Parathyroid adenoma (tissue), 2 donors: ENCODE measurements at regions not wholly inside any gene's neighbourhood (a gene's known extent, or its start where the extent isn't known, plus 50 kb on each side); places are given as distances from the start of the nearest gene placed in this dataset.
"Not testable (repeated sequence)": the region's sequence is repeated elsewhere in the genome, so short reads cannot be mapped to it uniquely, and the experiment has no call there.

ENCODE experiments used
- H2AFZ ChIP-seq: fragments of 300-600 bp; sonication (generic); one replicate; pipeline ENCODE4 v1.7.0; 2017; ENCODE audit warnings: antibody characterized with exemption, mild to moderate bottlenecking
- H3K27ac ChIP-seq: fragments of 300-600 bp; sonication (generic); one replicate; pipeline ENCODE4 v1.7.0; 2017
- H3K27me3 ChIP-seq: fragments of 300-600 bp; sonication (generic); one replicate; pipeline ENCODE4 v1.7.0; 2017; ENCODE audit warnings: low read length; ENCODE audit not compliant: control insufficient read depth, insufficient read depth
- H3K36me3 ChIP-seq: fragments of 300-600 bp; sonication (generic); one replicate; pipeline ENCODE4 v1.7.0; 2017; ENCODE audit warnings: low read length; ENCODE audit not compliant: control insufficient read depth, insufficient read depth
- H3K4me1 ChIP-seq: fragments of 300-600 bp; sonication (generic); one replicate; pipeline ENCODE4 v1.7.0; 2017; ENCODE audit warnings: control low read depth
- H3K4me2 ChIP-seq: fragments of 300-600 bp; sonication (generic); one replicate; pipeline ENCODE4 v1.7.0; 2017; ENCODE audit warnings: low read length
- H3K4me3 ChIP-seq: fragments of 300-600 bp; sonication (generic); one replicate; pipeline ENCODE4 v1.7.0; 2017; ENCODE audit warnings: low read depth, low read length
- H3K79me2 ChIP-seq: fragments of 300-600 bp; sonication (generic); one replicate; pipeline ENCODE4 v1.7.0; 2017; ENCODE audit warnings: control low read depth
- H3K9ac ChIP-seq: fragments of 300-600 bp; sonication (generic); one replicate; pipeline ENCODE4 v1.7.0; 2017; ENCODE audit warnings: mild to moderate bottlenecking
- H3K9me3 ChIP-seq: fragments of 300-600 bp; sonication (generic); one replicate; pipeline ENCODE4 v1.7.0; 2017; ENCODE audit warnings: low read length; ENCODE audit not compliant: control insufficient read depth
- CTCF ChIP-seq: fragments of 300-600 bp; sonication (generic); IDR thresholded peaks from one replicate; pipeline ENCODE4 v1.7.0; 2017; ENCODE audit warnings: antibody characterized with exemption, mild to moderate bottlenecking
- donor health status: primary hyperparathyroidism.

DNA sequence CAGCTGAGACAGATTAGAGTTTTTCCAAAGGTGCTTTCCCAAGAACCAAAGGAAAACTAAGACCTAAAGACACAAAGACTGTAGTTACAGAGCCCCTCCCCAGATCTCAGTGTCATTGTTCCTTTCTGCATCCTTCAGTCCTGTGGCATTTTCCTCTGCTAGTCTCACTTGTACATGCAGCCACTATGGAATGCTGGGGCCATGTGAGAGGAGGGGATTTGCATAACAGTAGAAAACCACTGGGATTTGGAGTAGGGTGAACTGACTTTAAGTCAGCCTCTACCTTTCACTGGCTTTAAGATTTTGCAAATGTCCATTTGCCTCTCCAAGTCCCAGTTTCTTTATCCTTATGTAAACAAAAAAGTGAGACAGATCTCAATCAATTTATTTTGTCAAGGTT, 119.4 kb upstream of the F3 start:
- Histone ChIP-seq H3K27ac (no peak overlapping the region), H3K9me3 (no peaks in the 10 kb centered on the region), H3K79me2 (no peaks in the 10 kb centered on the region)

DNA sequence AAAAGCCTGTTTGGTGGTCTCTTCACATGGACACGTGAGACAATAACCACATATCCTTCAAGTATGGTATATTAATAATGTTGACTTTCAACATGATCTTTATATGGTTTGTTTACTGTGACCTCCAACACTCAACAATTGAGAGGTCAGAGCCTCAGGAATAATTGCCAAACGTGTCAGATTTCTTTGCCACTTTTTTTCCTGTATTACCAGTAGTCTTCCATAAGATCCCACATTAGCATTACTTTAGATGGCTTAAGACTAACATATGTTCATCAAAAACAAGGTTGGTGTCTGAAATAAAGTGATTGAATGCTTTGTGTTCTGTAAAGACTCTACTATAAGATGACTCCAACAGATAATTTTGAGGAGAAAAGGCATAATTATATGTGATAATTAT, 118.7 kb upstream of the F3 start:
- no peak overlapping the region for H2AFZ ChIP-seq
- no peak overlapping the region for H3K27ac ChIP-seq
- H3K36me3 ChIP-seq: no peaks in the 10 kb centered on the region
- H3K4me3 ChIP-seq: no peak overlapping the region
- no peaks in the 10 kb centered on the region for H3K9me3 ChIP-seq
- H3K27me3 ChIP-seq: no peaks in the 10 kb centered on the region
- H3K9ac ChIP-seq: no peak overlapping the region
- no peaks in the 10 kb centered on the region for H3K4me1 ChIP-seq
- no peak overlapping the region for H3K4me2 ChIP-seq
- TF ChIP-seq CTCF: no peak
- H3K79me2 ChIP-seq: no peaks in the 10 kb centered on the region

More for the DNA sequence above, 119.4 kb upstream of the F3 start:
- Histone ChIP-seq H3K36me3 (no peaks in the 10 kb centered on the region), H3K4me3 (no peak overlapping the region), H2AFZ (no peak overlapping the region), H3K4me1 (no peaks in the 10 kb centered on the region), H3K4me2 (no peak overlapping the region), H3K9ac (no peak overlapping the region), H3K27me3 (no peaks in the 10 kb centered on the region)
- no peak for TF ChIP-seq CTCF

DNA sequence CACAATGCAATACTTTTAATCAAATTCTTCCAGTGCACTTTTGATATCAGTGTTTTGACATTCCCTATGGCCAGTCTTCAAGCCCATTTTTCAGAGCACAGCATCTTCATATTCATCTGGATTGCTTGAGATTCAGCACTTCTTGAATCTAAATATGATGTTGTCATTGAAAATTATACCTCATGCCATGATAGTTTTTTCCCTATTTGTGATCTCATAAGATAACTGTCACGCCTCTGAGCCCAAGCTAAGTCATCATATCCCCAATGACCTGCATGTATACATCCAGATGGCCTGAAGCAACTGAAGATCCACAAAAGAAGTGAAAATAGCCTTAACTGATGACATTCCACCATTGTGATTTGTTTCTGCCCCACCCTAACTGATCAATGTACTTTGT, 117.6 kb upstream of the F3 start:
- H3K9me3 ChIP-seq, H3K36me3 ChIP-seq, H2AFZ ChIP-seq, H3K27me3 ChIP-seq, H3K4me2 ChIP-seq, H3K27ac ChIP-seq, H3K9ac ChIP-seq, H3K79me2 ChIP-seq, H3K4me3 ChIP-seq, H3K4me1 ChIP-seq: not testable (repeated sequence)

DNA sequence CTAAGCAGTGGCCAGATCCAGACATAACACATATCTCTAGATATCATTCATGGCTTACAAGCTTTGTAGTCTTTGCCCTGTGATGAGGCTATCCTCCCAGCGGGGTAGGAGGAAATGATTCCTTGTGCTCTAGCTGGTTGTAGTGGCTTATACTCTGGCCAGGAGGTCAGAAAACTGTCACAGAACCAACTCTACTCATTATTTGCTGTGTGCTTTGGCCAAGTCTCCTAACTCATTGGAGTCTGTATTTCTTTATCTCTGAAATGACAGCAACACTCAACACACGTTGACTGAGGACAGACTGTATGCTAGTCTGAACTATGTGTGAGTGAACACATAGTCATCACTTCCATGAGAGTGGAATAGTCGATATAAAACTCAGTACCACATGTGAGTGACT, 116.7 kb upstream of the F3 start:
- Histone ChIP-seq H3K9me3 (no peaks in the 10 kb centered on the region), H3K79me2 (no peaks in the 10 kb centered on the region), H3K4me2 (no peak overlapping the region), H3K4me1 (no peaks in the 10 kb centered on the region), H3K36me3 (no peaks in the 10 kb centered on the region), H3K4me3 (no peak overlapping the region), H3K27me3 (no peaks in the 10 kb centered on the region), H2AFZ (no peak overlapping the region), H3K27ac (no peak overlapping the region), H3K9ac (no peak overlapping the region)
- TF ChIP-seq CTCF: no peak

- not testable (repeated sequence) for H3K27ac ChIP-seq, H3K4me1 ChIP-seq, H3K36me3 ChIP-seq, H2AFZ ChIP-seq, H3K27me3 ChIP-seq, H3K9me3 ChIP-seq, H3K79me2 ChIP-seq, H3K4me2 ChIP-seq, H3K4me3 ChIP-seq, H3K9ac ChIP-seq
These were observed 116.2 kb upstream of the F3 start for GRCh38 chr1:94657776-94658175.

DNA sequence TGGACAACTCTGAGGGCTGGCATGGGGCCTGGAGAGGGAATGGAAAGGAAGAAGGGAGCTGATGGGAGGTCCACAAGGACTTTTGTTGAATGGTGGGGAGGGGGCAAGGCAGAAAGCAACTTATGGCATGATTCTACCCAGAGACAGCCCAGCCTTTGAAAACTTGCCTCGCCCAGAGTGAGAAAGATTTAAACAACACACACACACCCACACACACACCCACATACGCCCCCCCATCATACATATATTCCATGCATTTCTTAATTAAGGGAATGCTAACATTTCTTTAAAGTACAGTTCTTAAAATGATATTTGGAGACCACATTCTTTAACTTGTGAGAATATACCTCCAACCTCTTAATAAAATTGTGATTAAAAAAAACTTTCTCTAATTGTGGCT, 115.4 kb upstream of the F3 start:
- no peaks in the 10 kb centered on the region for H3K27me3 ChIP-seq
- H3K4me2 ChIP-seq: no peak overlapping the region
- no peaks in the 10 kb centered on the region for H3K9me3 ChIP-seq
- no peak overlapping the region for H3K9ac ChIP-seq
- no peaks in the 10 kb centered on the region for H3K36me3 ChIP-seq
- H2AFZ ChIP-seq: no peak overlapping the region
- H3K79me2 ChIP-seq: no peaks in the 10 kb centered on the region
- TF ChIP-seq CTCF: no peak
- H3K4me3 ChIP-seq: no peak overlapping the region
- H3K27ac ChIP-seq: no peak overlapping the region
- no peaks in the 10 kb centered on the region for H3K4me1 ChIP-seq
